ENCODE measurements at regions not wholly inside any gene's neighbourhood (a gene's known extent, or its start where the extent isn't known, plus 50 kb on each side); places are given as distances from the start of the nearest gene placed in this dataset.
A peak's percentile ranks its signal among the peaks of the same experiment; 100 is the strongest.

DNA sequence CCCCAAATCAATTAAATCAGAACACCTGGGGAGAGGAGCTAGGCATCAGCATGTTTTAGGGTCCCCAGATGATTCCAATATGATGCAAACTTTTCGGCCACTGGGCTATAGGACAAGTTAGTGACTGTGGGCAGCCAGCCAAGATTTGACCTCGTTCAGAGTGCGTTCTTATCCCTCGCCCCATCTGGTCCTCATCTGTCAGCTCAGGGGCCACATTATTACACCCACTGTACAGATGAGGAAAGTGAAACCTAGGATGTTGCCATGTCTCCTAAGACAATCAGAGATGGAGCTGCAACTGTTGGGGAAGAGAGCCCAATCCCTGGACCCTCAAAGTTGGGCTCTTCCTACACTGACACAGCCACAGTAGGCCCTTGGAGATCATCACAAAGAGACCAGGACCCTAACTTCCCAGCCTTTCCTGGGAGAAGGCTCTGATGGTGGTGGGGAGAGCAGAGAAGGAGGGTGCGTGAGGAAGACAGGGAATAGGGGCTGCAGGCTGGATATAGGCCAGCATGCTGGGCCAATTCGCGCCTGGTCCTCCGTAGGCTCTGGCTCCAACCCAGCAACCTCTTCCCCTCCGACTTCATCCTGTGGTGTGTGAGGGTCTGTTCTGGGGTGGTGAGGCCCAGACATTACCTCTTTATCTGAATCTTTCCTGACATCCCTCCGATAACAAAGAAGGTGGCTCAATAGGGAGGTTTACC lies 109.4 kb upstream of the ZMIZ1 start:
- DNase-seq: no peak

DNA sequence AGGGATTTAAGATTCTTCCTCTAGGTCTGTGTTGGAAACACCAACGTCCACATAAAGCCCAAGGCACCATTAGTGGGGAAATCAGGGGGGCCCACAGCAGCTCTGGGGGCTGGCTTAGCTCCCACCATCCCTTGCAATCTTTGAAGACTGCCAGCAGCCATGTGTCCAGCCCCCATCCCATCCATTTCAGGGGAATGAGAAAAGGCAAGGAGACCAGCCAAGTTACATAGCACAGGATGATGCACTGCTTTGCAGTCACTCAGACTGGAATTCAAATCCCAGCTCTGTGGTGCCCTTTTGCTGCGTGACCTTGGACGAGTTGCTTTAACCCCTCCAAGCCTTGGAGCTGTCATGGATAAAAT lies 108.9 kb upstream of the ZMIZ1 start:
- DNase-seq: no peak

DNA sequence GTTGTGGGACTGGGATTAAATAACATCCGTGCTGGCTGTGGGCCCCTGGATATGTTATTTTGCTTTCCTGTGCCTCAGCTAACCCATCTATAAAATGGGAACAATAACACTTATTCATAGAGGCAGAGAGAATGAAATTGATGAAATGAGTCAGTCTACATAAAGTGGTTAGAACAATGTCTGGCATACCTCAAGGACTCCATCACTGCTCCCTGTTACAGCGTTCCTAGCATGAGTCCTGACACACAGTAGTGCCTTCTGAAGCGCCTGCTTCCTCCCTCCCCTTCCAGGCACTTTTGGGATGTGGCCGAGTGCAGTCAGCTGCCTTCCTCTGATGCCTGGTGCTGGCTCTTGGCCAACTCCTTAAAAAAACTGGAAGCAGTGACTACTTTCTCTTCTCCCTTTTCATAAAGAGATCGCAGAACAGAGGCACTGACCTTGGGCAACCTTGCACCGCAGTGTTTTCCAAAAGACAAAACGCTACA lies 108.4 kb upstream of the ZMIZ1 start:
- DNase-seq: peak; percentile 41 to 44

DNA sequence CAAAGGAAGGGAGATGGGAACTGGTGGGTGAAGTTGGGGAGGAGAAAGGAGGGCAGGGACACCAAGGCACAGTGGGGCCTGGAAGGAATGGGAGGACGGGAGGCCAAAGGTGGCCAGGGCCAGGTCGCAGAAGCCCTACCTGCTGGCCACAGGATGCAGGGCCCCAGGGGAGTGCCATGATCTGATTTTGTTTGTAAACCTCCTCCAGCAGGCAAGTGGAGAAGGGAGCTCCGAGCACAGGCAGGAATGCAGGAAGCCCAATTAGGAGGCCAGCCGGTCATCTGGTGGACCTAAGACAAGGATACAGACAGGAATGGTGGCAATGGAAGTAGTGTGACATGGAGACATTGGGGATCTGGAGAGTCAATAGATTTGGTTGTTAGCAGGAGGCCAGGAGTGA lies 107.0 kb upstream of the ZMIZ1 start:
- no peak for DNase-seq

DNA sequence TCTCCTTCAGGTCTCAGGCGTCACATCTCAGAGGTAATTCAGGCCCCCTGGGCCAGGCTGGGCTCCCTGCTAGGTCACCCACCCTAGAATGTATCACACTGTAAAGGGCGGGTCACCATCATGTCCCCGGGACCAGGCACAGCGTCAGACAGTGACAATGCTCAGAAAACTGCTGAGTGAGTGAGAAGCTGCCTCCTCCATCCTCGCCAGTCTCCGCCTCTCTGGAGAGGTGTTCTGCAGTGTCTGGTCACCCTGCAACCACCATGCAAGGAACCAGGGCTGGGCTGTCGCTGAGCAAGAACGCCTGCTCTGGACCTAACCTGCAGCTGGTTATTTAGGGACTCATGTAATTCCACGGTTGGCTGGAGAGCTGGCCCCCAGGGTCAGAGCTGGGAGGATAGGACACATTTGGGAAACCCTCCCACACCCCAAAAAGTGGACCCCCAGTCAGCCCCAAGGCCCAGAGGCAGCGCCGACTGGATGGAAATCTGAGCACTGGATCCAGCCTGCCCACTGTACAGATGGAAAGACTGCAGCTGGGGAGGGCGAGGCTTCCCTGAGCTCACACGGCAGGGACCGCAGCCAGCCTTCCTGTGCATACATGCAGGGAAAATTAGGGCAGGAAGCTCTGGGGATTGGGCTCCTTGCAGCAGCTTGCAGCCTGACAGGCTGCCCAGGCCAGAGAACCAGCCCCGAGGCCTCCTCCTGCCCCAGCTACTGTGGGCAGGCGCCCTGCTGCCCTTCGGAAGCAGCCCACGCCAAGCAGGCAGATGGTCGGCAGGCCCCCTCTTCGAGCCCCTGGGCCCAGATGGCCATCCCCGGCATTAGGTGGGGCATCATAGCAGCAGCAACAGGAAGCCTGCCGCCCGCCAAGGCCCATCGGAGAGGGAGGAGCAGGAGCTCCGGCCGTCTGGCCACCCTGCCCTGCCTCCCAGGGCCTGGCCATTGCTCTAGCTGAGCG lies 105.4 kb upstream of the ZMIZ1 start:
- DNase-seq: no peak

DNA sequence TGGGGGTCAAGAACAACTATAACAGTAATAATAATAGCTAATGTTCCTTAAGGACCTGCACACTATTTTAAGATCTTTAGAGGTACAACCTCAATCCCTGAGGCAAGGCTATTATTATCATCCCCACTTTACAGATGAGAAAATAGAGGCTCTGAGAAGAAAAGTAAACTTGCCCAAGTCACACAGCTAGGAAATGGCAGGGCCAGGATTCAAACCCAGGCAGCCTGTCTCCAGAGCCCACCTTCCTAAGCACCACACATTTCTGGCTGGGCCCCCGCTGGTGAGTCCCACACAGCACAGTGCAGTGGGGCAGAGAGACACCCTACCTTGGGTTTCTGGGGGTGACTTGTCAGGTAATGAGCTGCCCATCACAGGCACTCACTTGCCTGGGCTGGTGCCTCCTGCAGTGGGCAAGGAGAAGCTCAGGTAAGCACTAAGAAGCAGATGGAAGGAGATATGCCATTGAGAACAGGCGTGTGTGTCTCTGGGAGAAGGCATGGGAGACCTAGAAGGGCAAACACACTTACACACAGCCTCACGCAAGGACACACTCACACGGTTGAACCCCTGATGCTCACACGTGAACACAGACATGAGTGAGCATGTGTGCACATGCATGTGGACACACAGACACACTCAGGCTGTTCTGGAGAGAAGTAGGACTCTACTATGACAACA lies 104.4 kb upstream of the ZMIZ1 start:
- no peak for DNase-seq

DNA sequence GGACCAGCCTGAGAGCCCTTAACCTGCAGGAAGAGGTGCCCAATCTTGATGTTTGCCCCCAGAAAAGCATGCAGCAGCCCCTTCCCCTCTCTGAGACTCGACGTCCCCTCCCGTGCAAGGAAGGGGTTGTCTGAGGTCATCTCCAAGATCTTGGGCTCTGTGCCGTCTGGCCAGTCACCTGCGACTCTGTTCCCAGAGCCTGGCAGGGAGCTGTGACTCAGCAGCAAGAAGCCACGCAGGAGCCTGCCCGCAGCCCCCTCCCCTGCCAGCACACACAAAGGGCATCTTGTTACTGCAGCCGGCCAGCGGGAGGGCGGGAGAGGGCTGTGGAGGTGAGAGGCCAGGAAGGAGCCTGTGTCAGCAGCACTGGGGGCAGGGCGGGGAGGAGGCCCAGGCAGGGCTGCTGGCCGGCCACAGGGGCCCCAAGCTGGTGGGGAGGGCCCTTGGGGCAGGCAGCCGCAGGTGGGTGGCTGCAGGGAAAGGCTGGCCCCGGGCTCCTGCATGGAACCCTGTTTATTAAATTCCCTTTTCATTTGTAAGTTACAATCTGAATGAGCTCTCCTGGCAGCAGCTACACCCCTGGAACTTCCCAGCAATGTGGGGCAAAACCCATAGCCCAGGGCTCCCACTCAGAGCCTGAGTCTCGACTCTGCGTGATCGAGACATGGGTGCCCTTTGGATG lies 103.7 kb upstream of the ZMIZ1 start:
- peak; percentile 45 to 72 for DNase-seq

DNA sequence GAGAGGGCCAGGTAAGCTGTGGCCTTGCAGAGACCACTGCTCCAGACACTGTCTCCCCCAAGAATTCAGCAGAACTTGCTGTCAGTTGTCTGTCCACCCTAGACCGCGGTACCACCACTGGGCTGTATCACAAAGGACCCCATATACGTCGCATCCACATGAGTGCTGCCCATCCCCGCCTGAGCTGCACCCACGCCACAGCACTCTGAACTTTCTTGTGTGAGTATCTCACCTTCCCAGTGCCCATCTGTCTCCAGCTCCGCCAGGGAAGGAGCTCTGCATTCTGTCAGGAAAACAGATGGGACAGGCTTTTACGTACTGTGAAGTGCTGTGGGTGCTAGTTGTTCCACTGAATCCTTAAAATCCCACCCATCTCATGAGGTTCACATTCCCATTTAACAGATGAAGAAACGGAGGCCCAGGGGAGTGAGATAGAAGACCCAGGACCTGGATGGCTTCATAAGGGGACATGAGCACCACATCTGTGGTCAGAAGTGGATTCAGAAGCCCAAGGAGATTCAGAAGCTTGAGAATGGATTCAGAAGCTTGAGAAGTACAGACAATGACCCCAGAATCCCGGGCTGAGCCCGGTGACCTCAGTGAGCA lies 102.5 kb upstream of the ZMIZ1 start:
- DNase-seq: no peak

DNA sequence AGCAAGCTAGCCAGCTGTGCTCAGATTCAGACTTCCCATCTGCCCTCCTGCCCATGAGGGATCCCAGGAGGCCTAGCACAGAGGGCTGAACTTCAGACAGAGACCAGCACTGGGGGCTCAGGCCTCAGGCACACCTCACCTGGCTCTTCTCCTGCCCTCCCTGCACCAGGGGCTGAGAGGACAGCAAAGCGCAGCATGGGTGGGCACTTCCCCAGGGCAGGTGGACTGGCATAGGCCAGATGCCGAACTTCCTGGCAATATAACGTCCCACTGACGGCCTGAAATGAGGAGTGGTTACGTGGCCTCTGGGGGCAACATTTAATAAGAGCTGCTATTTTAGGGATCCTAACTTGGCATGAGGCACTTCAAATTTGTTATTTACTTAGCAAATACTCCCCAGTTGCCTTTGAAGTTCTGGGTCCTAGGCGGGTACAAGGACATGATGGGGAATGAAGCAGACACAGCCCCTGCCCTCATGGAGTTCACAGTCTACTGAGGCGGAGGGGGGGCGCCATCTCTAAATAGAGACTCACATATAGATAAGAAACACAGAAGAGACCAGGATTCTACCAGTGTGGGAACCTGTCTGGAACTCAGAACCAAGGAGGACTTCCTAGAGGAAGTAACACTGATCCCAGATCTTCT lies 101.8 kb upstream of the ZMIZ1 start:
- no peak for DNase-seq

DNA sequence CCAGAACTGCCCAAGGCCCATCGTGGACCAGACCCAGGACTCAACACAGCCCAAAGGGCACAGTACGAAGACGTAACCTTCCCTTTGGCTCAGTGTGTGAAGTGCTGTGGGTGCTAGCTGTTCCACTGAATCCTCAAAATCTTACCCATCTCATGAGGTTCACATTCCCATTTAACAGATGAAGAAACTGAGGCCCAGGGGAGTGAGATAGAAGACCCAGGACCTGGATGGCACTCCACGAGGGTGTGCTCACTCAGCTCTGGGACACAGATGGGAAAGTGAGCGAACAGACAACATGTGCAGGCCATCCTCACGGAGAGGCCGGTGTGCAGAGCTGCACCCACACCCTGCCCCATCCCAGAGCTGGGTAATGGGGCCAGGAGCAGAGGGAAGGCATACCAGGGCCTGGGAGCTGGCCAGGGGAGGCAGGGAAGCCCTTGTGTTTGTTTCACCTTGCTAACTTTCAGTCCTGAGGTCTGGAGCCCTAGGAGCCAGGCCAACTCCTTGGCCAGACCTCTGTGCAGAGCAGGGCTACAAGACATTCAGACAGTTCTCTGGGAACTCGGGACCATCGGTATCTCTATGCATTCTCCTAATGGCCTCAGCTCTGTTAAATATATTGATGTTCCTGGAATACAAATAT lies 100.3 kb upstream of the ZMIZ1 start:
- DNase-seq: no peak

DNA sequence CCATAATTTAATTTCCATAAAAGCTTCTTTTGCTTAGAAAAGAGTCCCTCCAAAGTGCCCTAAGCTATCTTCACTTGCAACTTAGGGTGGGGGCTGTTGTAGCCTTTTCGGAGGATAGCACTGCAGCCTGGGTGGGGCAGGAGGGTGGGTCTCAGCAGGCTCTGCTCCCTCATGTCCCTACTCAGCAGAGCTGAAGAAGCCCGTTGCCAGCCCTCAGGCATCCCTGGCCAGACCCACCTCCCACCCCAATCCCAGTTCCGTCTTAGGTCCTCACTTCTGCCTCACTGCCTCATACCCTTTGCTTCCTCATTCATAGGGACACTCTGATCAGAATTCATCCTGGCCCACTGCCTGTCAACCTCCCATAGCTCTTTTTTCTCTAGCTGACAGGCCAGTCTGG lies 99.8 kb upstream of the ZMIZ1 start:
- DNase-seq: no peak

DNA sequence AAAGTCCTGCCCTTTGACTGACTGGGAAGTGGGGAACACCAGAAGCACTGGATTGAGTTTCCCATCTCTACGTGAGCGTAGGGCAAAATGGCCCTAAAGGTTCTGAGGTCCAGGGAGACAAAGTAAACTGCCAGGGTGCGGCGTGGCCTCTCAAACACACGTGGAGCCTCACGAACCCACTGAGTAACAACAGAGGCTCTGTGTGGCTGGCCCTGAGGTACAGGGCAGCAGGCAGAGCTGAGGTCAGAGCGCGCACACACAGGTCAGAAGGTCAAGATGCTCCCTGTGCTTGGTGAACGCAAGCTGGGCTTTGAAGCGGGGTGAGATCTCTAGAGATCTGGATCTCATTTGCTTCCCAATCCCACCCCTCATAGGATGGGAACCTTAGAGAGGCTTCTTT lies 99.0 kb upstream of the ZMIZ1 start:
- DNase-seq: no peak

DNA sequence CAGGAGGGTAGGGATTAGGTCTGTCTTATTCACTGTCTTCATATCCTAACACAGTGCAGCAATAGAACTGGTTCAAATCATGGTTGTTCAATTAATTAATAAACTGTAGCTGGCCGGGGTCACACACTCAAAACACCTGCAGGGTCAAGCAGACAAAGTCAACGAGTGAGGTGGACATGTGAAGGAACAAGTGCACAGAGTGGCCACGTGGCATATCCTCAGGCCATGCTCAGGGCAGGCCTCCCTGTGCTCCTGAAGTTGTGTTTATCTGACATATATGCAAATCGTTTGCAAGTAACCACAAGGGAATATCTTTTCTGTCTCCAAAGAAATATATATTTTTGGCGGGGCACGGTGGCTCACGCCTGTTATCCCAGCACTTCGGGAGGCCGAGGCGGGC lies 98.5 kb upstream of the ZMIZ1 start:
- DNase-seq: no peak

DNA sequence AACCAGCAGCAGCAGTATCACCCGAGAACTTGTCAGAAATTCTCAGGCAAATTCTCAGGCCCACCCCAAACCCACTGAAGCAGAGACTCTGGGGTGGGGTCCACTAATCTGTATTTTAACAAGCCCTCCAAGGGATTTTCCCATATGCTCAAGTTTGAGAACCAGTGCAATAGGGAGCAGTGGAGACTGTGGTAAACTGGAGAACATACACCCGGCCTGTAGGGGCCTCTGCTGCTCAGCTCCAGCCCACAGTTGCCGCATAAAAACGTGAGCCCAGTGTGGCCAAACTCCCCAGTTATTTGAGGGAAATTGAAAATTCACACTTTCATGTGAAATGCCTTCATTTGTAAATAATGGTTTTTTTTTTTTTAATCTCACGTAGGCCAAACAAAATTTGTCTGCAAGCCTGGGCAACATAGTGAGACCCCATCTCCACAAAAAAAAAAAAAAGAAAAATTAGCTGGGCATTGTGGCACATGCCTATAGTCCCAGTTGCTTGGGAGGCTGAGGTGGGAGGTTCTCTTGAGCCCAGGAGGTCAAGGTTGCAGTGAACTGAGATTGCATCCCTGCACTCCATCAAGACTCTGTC lies 97.6 kb upstream of the ZMIZ1 start:
- no peak for DNase-seq

DNA sequence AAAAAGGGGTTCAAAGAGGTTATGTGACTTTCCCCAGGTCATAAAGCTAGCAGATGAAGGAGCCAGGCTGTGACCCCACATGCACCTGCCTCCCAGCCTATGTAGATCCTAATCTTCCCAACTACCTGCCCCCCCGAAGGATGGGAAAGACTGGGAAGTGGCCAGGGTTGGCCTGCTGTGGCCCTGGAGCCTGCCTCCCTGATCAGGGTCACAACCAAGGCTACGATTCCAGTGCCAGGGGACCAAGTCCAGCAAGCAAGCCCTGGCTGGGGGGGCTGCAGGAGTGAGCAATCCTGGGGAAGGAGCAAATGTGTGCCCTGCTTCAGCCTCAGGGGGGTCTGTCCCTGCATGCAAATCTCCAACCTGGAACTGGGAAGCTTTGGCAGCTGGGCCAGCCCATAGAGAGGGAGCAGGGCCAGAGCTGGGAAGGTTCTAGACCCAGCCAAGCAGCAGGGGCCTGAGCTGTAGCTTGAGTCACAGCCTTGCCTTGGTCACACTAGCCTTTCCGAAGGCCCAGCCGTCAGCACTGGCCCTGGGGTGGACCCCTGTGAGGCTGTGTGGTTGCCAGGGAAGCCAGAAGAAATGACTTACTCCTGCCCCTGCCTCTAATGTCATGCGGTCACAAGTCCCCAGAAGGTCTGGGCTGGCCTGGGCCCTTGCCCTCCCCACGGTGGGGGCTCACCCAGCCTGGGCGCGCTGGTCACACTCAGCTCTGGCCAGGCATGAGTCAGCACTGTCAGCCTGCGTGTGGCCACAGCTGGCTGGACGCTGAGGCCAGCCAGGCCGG lies 96.4 kb upstream of the ZMIZ1 start:
- peak; percentile 79 to 86 for DNase-seq

DNA sequence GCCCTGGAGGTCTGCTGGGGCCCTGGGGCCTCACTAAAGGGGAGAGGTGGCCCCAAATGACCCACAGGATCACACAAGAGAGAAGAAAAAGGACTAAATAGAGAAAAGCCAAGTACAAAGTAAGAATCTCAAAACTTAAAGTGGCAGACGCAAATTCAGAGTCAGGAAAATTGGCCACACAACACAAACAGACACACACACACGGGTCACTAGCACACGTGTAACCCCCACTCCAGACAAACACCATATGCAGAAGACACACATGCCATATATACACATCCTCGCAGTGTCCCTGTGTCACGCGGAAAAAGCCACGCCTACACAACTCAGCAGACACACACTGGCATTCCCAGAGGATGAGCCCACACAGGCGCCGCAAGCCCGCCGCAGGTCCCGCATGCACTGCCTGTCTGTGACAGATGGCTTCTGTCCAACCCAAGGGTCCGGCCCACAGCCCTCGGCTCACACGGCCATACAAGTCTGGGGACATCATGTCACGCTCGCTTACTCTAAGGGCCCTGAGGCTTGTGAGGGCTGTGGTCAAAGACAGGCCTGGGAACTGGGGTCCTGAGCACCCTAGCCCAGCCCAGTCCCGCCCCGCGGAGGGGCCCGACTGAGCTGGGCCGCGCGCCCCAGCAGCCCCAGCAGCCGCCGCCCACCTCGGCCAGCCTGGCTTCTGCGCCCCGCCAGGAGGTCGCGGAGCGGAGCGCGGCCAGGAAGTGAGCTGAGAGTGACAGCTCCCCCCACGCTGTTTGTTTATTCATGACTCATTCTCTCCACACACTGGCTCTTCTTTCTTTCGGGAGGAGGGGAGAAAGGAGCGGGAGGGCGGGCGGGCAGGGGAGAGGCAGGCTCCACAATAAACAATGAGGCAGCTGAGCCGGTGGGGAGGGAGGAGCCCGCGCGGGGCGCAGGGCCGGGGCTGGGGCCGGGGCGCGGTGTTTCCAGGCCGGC lies 95.5 kb upstream of the ZMIZ1 start:
- peak; percentile 84 to 97 for DNase-seq

DNA sequence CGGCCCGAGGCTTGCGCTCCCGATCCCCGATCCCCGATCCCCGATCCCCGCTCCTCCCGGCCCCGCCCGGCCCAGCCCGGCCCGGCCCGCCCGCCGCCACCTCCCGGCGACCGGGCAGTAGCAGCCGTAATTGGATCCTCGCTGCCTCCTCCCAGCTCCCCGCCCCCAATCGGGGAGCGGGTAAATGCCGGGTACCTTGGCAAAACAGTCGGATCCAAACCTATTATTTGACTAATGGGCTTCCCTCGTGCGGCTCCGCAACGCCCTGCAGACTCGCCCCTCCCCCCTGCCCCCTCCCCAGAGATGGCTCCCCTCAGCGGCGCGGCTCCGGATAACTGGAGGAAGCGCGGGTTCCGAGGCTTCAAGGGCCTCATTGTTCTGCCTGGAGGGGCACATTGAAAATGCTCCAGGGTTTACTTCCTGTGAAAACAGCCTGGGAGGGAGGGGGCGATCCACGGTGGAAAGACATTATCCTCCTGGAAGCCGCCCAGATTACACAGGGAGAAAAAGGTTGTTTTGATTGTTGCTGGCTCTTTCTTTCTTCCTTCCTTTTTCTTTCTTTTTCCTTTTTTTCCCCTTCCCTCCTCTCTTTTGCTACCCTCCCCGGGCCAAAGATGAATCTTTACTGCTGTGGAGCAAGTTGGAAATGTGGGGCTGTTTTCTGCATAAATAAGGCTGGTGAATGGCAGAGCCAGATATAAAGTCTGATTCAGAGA lies 94.7 kb upstream of the ZMIZ1 start:
- DNase-seq: peak; percentile 61 to 84

DNA sequence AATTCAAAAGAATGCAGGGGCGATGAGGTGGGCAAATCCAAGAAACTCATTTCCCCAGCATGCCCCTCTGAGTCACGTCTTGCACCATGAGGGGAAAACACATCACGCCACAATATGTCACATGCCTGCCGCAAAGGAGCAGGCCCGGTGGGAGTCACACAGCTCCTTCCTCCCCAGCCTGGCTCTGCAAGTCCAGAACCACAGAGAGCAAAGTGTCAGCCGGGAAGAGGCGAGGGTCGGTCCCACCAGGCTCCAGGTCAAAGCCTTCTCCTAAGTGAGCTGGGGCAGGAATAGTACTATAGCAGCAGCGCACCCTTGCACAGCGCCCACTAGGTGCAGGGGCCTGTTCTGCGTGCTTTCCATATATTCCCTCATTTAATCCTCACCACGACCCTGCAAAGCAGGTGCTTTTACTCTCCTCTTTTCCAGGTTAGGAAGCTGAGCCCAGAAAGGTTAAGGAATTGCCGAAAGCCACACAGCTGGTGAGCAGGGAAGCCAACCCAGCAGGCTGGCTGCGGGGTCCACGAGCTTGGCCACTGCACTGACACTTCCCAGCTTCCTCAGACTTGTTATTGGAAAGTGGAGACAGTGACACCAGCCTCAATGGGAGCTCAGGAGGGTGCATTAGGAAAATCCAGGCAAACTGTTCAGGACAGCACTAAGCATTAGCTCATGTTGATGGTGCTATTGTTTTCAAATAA lies 94.0 kb upstream of the ZMIZ1 start:
- DNase-seq: peak; percentile 56 to 61
